ENCODE measurements at regions not wholly inside any gene's neighbourhood (a gene's known extent, or its start where the extent isn't known, plus 50 kb on each side); places are given as distances from the start of the nearest gene placed in this dataset.

- H3K27ac ChIP-seq, result no peak overlapping the region
- no peaks in the 10 kb centered on the region for H3K27me3 ChIP-seq (ENCODE audit: low read depth)
- no peaks in the 10 kb centered on the region for H3K9me3 ChIP-seq
- H3K36me3 ChIP-seq, result no peaks in the 10 kb centered on the region
- no peak overlapping the region for H3K4me3 ChIP-seq
- H3K4me1 ChIP-seq, result no peaks in the 10 kb centered on the region
- ATAC-seq (no peak), DNase-seq (no peak)
- peak; percentile 14 for TF ChIP-seq CTCF (IDR thresholded peaks at IDR 0.05)
- intact Hi-C loops (cut with DNase I), result no loop called here
Measured at GRCh38 chr1:13930151-13930550, 230.2 kb downstream of the PRDM2 start.

- Histone ChIP-seq H3K27ac (no peak overlapping the region), H3K4me3 (no peak overlapping the region), H3K9me3 (no peaks in the 10 kb centered on the region), H3K36me3 (no peaks in the 10 kb centered on the region), H3K27me3 (ENCODE audit: low read depth) (no peaks in the 10 kb centered on the region), H3K4me1 (no peaks in the 10 kb centered on the region)
- no peak for DNase-seq
- TF ChIP-seq CTCF (IDR thresholded peaks at IDR 0.05), result no peak
- intact Hi-C loops (cut with DNase I), result no loop called here
- no peak for ATAC-seq
Measured at GRCh38 chr1:13931226-13931625, 231.2 kb downstream of the PRDM2 start.

- no peak overlapping the region for H3K27ac ChIP-seq
- H3K9me3 ChIP-seq, result no peaks in the 10 kb centered on the region
- no peaks in the 10 kb centered on the region for H3K36me3 ChIP-seq
- no peak overlapping the region for H3K4me3 ChIP-seq
- no peak for DNase-seq
- TF ChIP-seq CTCF (IDR thresholded peaks at IDR 0.05), result no peak
- intact Hi-C loops (cut with DNase I), result no loop called here
- ATAC-seq, result no peak
- H3K4me1 ChIP-seq, result no peaks in the 10 kb centered on the region
- H3K27me3 ChIP-seq (ENCODE audit: low read depth), result no peaks in the 10 kb centered on the region
Measured at GRCh38 chr1:13935336-13935735, 235.3 kb downstream of the PRDM2 start.

GRCh38 chr1:13941315-13941714 lies 241.3 kb downstream of the PRDM2 start:
- no peak for TF ChIP-seq CTCF (IDR thresholded peaks at IDR 0.05)
- ATAC-seq (no peak), DNase-seq (no peak)
- Histone ChIP-seq H3K36me3 (no peaks in the 10 kb centered on the region), H3K27me3 (ENCODE audit: low read depth) (no peaks in the 10 kb centered on the region), H3K4me1 (no peaks in the 10 kb centered on the region), H3K9me3 (peaks cover 5% of the 10 kb centered on the region), H3K4me3 (no peak overlapping the region), H3K27ac (no peak overlapping the region)
- intact Hi-C loops (cut with DNase I), result no loop called here

- ATAC-seq, result no peak
- intact Hi-C loops (cut with DNase I), result no loop called here
- no peaks in the 10 kb centered on the region for H3K36me3 ChIP-seq
- H3K27ac ChIP-seq, result no peak overlapping the region
- H3K9me3 ChIP-seq, result peaks cover 5% of the 10 kb centered on the region
- no peak overlapping the region for H3K4me3 ChIP-seq
- H3K27me3 ChIP-seq (ENCODE audit: low read depth), result no peaks in the 10 kb centered on the region
- TF ChIP-seq CTCF (IDR thresholded peaks at IDR 0.05), result no peak
- no peaks in the 10 kb centered on the region for H3K4me1 ChIP-seq
- no peak for DNase-seq
Measured at GRCh38 chr1:13943055-13943454, 243.1 kb downstream of the PRDM2 start.

GRCh38 chr1:13945856-13946255 lies 245.9 kb downstream of the PRDM2 start:
- no peaks in the 10 kb centered on the region for H3K36me3 ChIP-seq
- intact Hi-C loops (cut with DNase I), result no loop called here
- H3K27ac ChIP-seq, result no peak overlapping the region
- ATAC-seq (no peak), DNase-seq (no peak)
- no peak overlapping the region for H3K4me3 ChIP-seq
- no peaks in the 10 kb centered on the region for H3K4me1 ChIP-seq
- no peaks in the 10 kb centered on the region for H3K27me3 ChIP-seq (ENCODE audit: low read depth)
- H3K9me3 ChIP-seq, result peaks cover 5% of the 10 kb centered on the region
- TF ChIP-seq CTCF (IDR thresholded peaks at IDR 0.05), result no peak

Measured in lower lobe of right lung (tissue), 2 donors.